Spleen (tissue), 11 donors: ENCODE measurements at regions not wholly inside any gene's neighbourhood (a gene's known extent, or its start where the extent isn't known, plus 50 kb on each side); places are given as distances from the start of the nearest gene placed in this dataset.

Source experiments
- DNase-seq: peaks from one replicate; pipeline ENCODE4 v3.0.0-alpha.2; 2020
- H3K27ac ChIP-seq, 8 donors: fragments of 200-600 bp; sonication (generic) in 7 of 8; 1 replicate in 4 of 8; 2 replicates in 4 of 8; pipeline versions ENCODE4 v1.5.0 to v1.8.0; 2016 to 2021; ENCODE audit warnings: inconsistent platforms in 4 of 8, mild to moderate bottlenecking in 4 of 8, moderate library complexity in 1 of 8
- H3K27me3 ChIP-seq, 7 donors: fragments of 200-600 bp; sonication (generic) in 6 of 7; replicated peaks in 1 of 7; 1 replicate in 4 of 7; 2 replicates in 3 of 7; pipeline versions ENCODE4 v1.5.0 to v1.8.0; 2016 to 2021; ENCODE audit warnings: inconsistent platforms in 3 of 7, mild to moderate bottlenecking in 1 of 7
- H3K36me3 ChIP-seq, 6 donors: fragments of 200-600 bp; sonication (generic) in 5 of 6; 1 replicate in 4 of 6; 2 replicates in 2 of 6; pipeline versions ENCODE4 v1.5.0 to v1.8.0; 2016 to 2021; ENCODE audit warnings: inconsistent platforms in 2 of 6
- H3K4me1 ChIP-seq, 6 donors: fragments of 200-600 bp; sonication (generic) in 5 of 6; 1 replicate in 3 of 6; 2 replicates in 3 of 6; pipeline versions ENCODE4 v1.5.0 to v1.8.0; 2016 to 2021; ENCODE audit warnings: inconsistent platforms in 3 of 6
- H3K4me3 ChIP-seq, 8 donors: fragments of 200-600 bp; sonication (generic) in 7 of 8; 1 replicate in 4 of 8; 2 replicates in 4 of 8; pipeline versions ENCODE4 v1.5.0 to v1.8.0; 2016 to 2021; ENCODE audit warnings: inconsistent platforms in 4 of 8, mild to moderate bottlenecking in 4 of 8, moderate library complexity in 2 of 8
- H3K9me3 ChIP-seq, 8 donors: fragments of 200-600 bp; sonication (generic) in 7 of 8; 1 replicate in 4 of 8; 2 replicates in 4 of 8; pipeline versions ENCODE4 v1.5.0 to v1.8.0; 2016 to 2021; ENCODE audit warnings: inconsistent platforms in 4 of 8
- POLR2A ChIP-seq, 3 donors: fragments of 450-650 bp; IDR thresholded peaks; one replicate each; pipeline ENCODE4 v1.5.1; 2017; ENCODE audit warnings: antibody characterized with exemption in 3 of 3, mild to moderate bottlenecking in 1 of 3
- POLR2AphosphoS5 ChIP-seq, 3 donors: sonication (generic); formaldehyde crosslinking; IDR thresholded peaks; one replicate each; pipeline ENCODE4 v1.5.1; 2017; ENCODE audit warnings: antibody characterized with exemption in 3 of 3
- WGBS, 5 donors: extraction: QIAGEN DNeasy Blood & Tissue Kit in 3 of 5; methylation state at CpG; one replicate each; pipeline versions ENCODE4 v1.1.5 to v1.1.7; 2013 to 2018; 5-methylcytosine and 5-hydroxymethylcytosine counted together
- intact Hi-C: fragments of 100-400 bp; cut with DNase I; formaldehyde crosslinking; loops from one replicate; pipeline ENCODE4 v1.15.0; 2023; ENCODE audit warnings: low total_unique reads
- TF ChIP-seq, protein P1 (sequence below), 11 experiments: fragments of 200-600 bp in 7 of 11; fragments of 450-650 bp in 4 of 11; sonication (generic) in 4 of 11; IDR thresholded peaks in 8 of 11; conservative IDR thresholded peaks in 3 of 11; 1 replicate in 7 of 11; 2 replicates in 4 of 11; pipeline versions ENCODE4 v1.4.0 to v1.8.0; 2016 to 2021; ENCODE audit warnings: antibody characterized with exemption in 11 of 11, inconsistent platforms in 4 of 11, mild to moderate bottlenecking in 1 of 11
- donor health status: healthy with polysubstance abuse.
- donor health status: DM: no; HTN: no; CAD: no; lungs with moderate emphysema.
- donor health status: DM: no; HTN: no; CAD: no.
- donor health status: Bipolar disorder and iron deficiency.
- donor health status: healthy.
- donor health status: DM: no; HTN: no; CAD: no.
- donor health status: DM: yes; HTN: yes; CAD: no.

- no peaks in the 10 kb centered on the region for H3K27me3 ChIP-seq
- no peak overlapping the region for H3K27ac ChIP-seq
- H3K4me1 ChIP-seq, result no peaks in the 10 kb centered on the region
- H3K4me3 ChIP-seq, result no peak overlapping the region
- H3K9me3 ChIP-seq, result peaks cover 0 to 4% (median 0%) of the 10 kb centered on the region in 8 donors
- WGBS, 5 donors, result 82 to 91% (median 85%) methylated on average over 6 of the region's 6 CpGs
- intact Hi-C loops, result no loop called here
- no peak for DNase-seq
- TF ChIP-seq POLR2AphosphoS5 (IDR thresholded peaks at IDR 0.05) (no peak), POLR2A (IDR thresholded peaks at IDR 0.05) (no peak)
- TF ChIP-seq, protein P1, sequence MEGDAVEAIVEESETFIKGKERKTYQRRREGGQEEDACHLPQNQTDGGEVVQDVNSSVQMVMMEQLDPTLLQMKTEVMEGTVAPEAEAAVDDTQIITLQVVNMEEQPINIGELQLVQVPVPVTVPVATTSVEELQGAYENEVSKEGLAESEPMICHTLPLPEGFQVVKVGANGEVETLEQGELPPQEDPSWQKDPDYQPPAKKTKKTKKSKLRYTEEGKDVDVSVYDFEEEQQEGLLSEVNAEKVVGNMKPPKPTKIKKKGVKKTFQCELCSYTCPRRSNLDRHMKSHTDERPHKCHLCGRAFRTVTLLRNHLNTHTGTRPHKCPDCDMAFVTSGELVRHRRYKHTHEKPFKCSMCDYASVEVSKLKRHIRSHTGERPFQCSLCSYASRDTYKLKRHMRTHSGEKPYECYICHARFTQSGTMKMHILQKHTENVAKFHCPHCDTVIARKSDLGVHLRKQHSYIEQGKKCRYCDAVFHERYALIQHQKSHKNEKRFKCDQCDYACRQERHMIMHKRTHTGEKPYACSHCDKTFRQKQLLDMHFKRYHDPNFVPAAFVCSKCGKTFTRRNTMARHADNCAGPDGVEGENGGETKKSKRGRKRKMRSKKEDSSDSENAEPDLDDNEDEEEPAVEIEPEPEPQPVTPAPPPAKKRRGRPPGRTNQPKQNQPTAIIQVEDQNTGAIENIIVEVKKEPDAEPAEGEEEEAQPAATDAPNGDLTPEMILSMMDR (IDR thresholded peaks at IDR 0.05 in 8 of 11, conservative IDR thresholded peaks at IDR 0.05 in 3 of 11), result no peak
- H3K36me3 ChIP-seq, result no peaks in the 10 kb centered on the region
Observed at GRCh38 chr10:113430634-113431397, 122.0 kb upstream of the HABP2 start.

GRCh38 chr10:113431398-113432160, 121.3 kb upstream of the HABP2 start:
- H3K4me3 ChIP-seq, result no peak overlapping the region
- DNase-seq, result no peak
- no peaks in the 10 kb centered on the region for H3K27me3 ChIP-seq
- WGBS, 5 donors, result 79 to 86% (median 81%) methylated on average over 16 of the region's 16 CpGs
- peaks cover 0 to 4% (median 0%) of the 10 kb centered on the region in 8 donors for H3K9me3 ChIP-seq
- TF ChIP-seq POLR2AphosphoS5 (IDR thresholded peaks at IDR 0.05), result no peak
- TF ChIP-seq POLR2A (IDR thresholded peaks at IDR 0.05), result no peak
- H3K4me1 ChIP-seq, result no peaks in the 10 kb centered on the region
- H3K27ac ChIP-seq, result no peak overlapping the region
- intact Hi-C loops, result no loop called here
- H3K36me3 ChIP-seq, result no peaks in the 10 kb centered on the region

GRCh38 chr10:113433711-113434110, 119.1 kb upstream of the HABP2 start:
- Histone ChIP-seq H3K27ac (no peak overlapping the region), H3K27me3 (no peaks in the 10 kb centered on the region), H3K9me3 (peaks cover 0 to 4% (median 0%) of the 10 kb centered on the region in 8 donors), H3K36me3 (no peaks in the 10 kb centered on the region), H3K4me1 (no peaks in the 10 kb centered on the region), H3K4me3 (no peak overlapping the region)
- no peak for TF ChIP-seq POLR2A (IDR thresholded peaks at IDR 0.05)
- TF ChIP-seq, protein P1 (IDR thresholded peaks at IDR 0.05 in 8 of 11, conservative IDR thresholded peaks at IDR 0.05 in 3 of 11), result no peak
- WGBS, 5 donors, result 71 to 89% (median 82%) methylated on average over 2 of the region's 2 CpGs
- intact Hi-C loops, result no loop called here
- no peak for DNase-seq

DNA sequence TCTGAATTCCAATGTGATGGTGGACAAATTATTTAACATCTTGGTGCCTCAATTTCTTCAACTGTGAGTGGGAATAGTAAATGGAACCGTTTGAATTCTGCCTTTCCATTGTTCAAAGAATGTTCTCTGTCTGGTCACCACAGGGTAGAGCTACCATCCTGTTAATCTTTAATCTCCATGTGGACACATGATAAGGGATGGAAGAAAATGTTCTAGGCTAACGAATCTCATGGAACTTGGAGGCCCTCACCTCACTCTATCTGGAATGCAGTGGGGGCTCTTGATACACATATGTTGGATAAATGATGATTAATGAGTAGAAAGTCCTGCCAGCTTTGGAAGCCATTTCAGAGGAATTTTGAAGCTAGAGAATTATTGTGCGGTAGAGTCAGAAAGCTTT, 118.5 kb upstream of the HABP2 start:
- Histone ChIP-seq H3K4me1 (no peaks in the 10 kb centered on the region), H3K9me3 (peaks cover 0 to 4% (median 0%) of the 10 kb centered on the region in 8 donors), H3K27ac (no peak overlapping the region), H3K27me3 (no peaks in the 10 kb centered on the region), H3K36me3 (no peaks in the 10 kb centered on the region), H3K4me3 (no peak overlapping the region)
- TF ChIP-seq, protein P1 (IDR thresholded peaks at IDR 0.05 in 8 of 11, conservative IDR thresholded peaks at IDR 0.05 in 3 of 11), result no peak
- TF ChIP-seq POLR2AphosphoS5 (IDR thresholded peaks at IDR 0.05) (no peak), POLR2A (IDR thresholded peaks at IDR 0.05) (no peak)
- intact Hi-C loops, result no loop called here
- DNase-seq, result no peak
- WGBS, 5 donors, result 63 to 82% (median 77%) methylated on average over 3 of the region's 3 CpGs
